CD4-positive, alpha-beta T cell treated with Interleukin-15 for 1 hour (primary cell): ENCODE measurements at regions not wholly inside any gene's neighbourhood (a gene's known extent, or its start where the extent isn't known, plus 50 kb on each side); places are given as distances from the start of the nearest gene placed in this dataset.
"Not testable (repeated sequence)": the region's sequence is repeated elsewhere in the genome, so short reads cannot be mapped to it uniquely, and the experiment has no call there.

Experiments used
- DNase-seq: peaks from one replicate; pipeline ENCODE4 v3.0.0-alpha.2; 2020

- DNase-seq = not testable (repeated sequence)
These were observed 75.8 kb upstream of the PARP8 start for GRCh38 chr5:50590444-50591189.

DNA sequence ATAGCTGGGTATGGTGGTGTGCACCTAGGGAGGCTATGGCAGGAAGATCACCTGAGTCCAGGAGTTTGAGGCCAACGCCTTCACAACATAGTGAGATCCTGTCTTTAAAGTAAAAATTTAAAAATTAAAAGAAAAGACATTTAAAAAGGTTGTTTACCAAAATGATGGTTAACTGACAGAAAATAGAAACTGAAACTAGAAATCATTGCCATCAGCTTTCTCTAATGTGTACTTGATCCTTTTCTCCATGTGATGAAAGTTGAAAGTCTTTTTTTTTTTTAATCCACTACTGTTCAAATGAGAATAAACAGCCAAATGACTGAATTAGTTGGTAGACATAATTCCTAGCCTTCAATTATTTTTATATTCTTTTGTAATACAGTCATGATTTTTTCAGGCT, 75.1 kb upstream of the PARP8 start:
- DNase-seq = not testable (repeated sequence)

DNA sequence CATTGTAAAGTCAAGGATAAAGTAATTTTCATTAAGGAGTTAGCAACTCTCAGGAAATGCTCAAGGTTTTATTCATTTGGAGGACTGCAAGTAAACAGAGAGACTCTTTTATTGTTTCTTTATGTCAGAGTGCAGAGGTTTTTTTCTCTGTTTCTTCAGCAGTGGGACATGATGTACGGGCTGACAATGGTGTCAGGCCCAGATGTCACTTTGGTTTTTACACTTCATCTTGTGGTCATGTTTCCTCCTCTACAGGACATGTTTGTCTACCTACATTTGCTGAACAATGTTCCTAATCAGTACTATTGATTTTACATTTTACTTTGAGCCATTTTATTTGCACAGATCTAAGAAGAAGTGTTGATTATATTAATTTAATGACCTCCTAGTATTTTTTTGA, 72.8 kb upstream of the PARP8 start:
- no peak for DNase-seq

DNA sequence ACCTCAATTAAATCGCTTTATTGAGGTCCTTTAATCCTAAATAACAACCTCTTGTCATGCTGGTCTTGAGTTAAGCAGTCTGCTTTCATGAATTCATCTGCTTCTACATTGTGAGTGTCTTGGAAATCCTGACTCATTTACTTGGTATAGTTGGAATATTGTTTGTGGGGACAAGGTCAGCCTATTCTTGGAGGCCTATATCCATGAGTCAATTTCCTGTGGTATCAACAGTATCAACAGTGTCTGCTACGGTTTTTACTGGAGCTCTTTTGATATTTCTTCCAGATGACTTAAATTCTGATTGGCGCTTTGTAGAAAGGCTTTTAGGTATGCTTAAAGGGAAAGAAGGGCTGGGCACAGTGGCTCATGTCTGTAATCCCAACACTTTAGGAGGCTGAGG, 71.2 kb upstream of the PARP8 start:
- no peak for DNase-seq

GRCh38 chr5:50601576-50601975, 64.9 kb upstream of the PARP8 start:
- not testable (repeated sequence) for DNase-seq

- DNase-seq = no peak
These were observed 60.3 kb upstream of the PARP8 start for GRCh38 chr5:50606179-50606578.

DNA sequence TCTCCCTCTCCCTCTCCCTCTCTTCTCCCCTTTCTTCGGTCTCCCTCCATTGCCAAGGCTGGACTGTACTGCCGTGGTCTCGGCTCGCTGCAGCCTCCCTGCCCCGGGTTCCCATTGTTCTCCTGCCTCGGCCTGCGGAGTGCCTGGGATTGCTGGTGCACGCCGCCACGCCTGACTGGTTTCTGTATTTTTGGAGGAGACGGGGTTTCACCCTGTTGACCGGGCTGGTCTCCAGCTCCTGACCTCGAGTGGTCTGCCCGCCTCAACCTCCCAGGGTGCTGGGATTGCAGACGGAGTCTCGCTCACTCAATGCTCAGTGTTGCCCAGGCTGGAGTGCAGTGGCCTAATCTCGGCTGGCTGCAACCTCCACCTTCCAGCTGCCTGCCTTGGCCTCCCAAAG, 59.0 kb upstream of the PARP8 start:
- DNase-seq = not testable (repeated sequence)

DNA sequence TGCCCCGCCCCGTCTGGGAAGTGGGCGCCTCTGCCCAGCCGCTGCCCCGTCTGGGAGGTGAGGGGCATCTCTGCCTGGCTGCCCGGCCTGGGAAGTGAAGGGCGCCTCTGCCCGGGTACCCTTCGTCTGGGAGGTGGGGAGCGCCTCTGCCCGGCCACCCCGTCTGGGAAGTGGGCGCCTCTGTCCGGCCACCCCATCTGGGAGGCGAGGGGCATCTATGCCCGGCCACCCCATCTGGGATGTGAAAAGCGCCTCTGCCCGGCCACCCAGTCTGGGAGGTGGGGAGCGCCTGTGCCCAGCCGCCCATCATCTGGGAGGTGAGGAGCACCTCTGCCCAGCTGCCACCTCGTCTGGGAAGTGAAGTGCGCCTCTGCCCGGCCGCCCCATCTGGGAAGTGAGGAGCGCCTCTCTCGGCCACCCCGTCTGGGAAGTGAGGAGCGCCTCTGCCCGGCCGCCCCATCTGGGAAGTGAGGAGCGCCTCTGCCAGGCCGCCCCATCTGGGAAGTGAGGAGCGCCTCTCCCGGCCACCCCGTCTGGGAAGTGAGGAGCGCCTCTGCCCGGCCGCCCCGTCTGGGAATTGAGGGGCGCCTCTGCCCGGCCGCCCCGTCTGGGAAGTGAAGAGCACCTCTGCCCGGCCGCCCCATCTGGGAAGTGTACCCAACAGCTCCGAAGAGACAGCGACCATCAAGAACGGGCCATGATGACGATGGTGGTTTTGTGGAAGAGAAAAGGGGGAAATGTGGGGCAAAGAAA, 58.3 kb upstream of the PARP8 start:
- not testable (repeated sequence) for DNase-seq

GRCh38 chr5:50613057-50613456, 53.4 kb upstream of the PARP8 start:
- not testable (repeated sequence) for DNase-seq
